Liver (tissue), 8 donors: ENCODE measurements at regions not wholly inside any gene's neighbourhood (a gene's known extent, or its start where the extent isn't known, plus 50 kb on each side); places are given as distances from the start of the nearest gene placed in this dataset.

Experiments used
- DNase-seq: peaks from one replicate; pipeline ENCODE4 v3.0.0-alpha.2; 2017; ENCODE audit warnings: low spot score
- H3K27ac ChIP-seq, 2 donors: one replicate each; pipeline ENCODE4 v1.7.0; 2013; ENCODE audit warnings: inconsistent platforms in 2 of 2, low read length in 2 of 2, control low read depth in 1 of 2, low read depth in 1 of 2, mild to moderate bottlenecking in 1 of 2
- H3K27me3 ChIP-seq, 4 donors: one replicate each; pipeline versions ENCODE4 v1.6.1 to v1.7.0; 2013; ENCODE audit warnings: low read length in 3 of 4, inconsistent platforms in 1 of 4, mild to moderate bottlenecking in 1 of 4, moderate library complexity in 1 of 4; ENCODE audit not compliant: control insufficient read depth in 4 of 4, insufficient read depth in 4 of 4
- H3K36me3 ChIP-seq, 4 donors: one replicate each; pipeline versions ENCODE4 v1.6.1 to v1.7.0; 2013; ENCODE audit warnings: low read length in 3 of 4, mild to moderate bottlenecking in 3 of 4, low read depth in 1 of 4, moderate library complexity in 1 of 4; ENCODE audit not compliant: control insufficient read depth in 4 of 4, insufficient read depth in 3 of 4
- H3K4me1 ChIP-seq, 4 donors: one replicate each; pipeline versions ENCODE4 v1.6.1 to v1.7.0; 2013; ENCODE audit warnings: low read length in 3 of 4, mild to moderate bottlenecking in 3 of 4, moderate library complexity in 1 of 4; ENCODE audit not compliant: control insufficient read depth in 4 of 4, insufficient read depth in 4 of 4
- H3K4me3 ChIP-seq, 3 donors: one replicate each; pipeline versions ENCODE4 v1.6.1 to v1.7.0; 2013; ENCODE audit warnings: low read length in 3 of 3, control low read depth in 1 of 3, low read depth in 1 of 3, mild to moderate bottlenecking in 1 of 3
- H3K9ac ChIP-seq, 2 donors: one replicate each; pipeline ENCODE4 v1.7.0; 2013; ENCODE audit warnings: low read length in 2 of 2, mild to moderate bottlenecking in 2 of 2, moderate library complexity in 2 of 2, control low read depth in 1 of 2, low read depth in 1 of 2
- H3K9me3 ChIP-seq, 4 donors: one replicate each; pipeline versions ENCODE4 v1.6.1 to v1.7.0; 2013; ENCODE audit warnings: low read length in 3 of 4; ENCODE audit not compliant: control insufficient read depth in 4 of 4
- EGR1 ChIP-seq, 2 donors: IDR thresholded peaks; 2 replicates each; pipeline ENCODE4 v1.6.1; 2016 to 2018; ENCODE audit warnings: antibody characterized with exemption in 2 of 2, low read depth in 2 of 2
- FOXA1 ChIP-seq: IDR thresholded peaks from 2 replicates; pipeline ENCODE4 v1.6.1; 2016; ENCODE audit warnings: antibody characterized with exemption
- FOXA2 ChIP-seq: IDR thresholded peaks from 2 replicates; pipeline ENCODE4 v1.6.1; 2016; ENCODE audit warnings: antibody characterized with exemption
- GABPA ChIP-seq, 2 donors: IDR thresholded peaks in 1 of 2; conservative IDR thresholded peaks in 1 of 2; 2 replicates each; pipeline ENCODE4 v1.6.1; 2016; ENCODE audit warnings: antibody characterized with exemption in 2 of 2, mild to moderate bottlenecking in 1 of 2, moderate library complexity in 1 of 2
- HNF4A ChIP-seq, 2 donors: conservative IDR thresholded peaks; 2 replicates each; pipeline ENCODE4 v1.6.1; 2016; ENCODE audit warnings: antibody characterized with exemption in 2 of 2, mild to moderate bottlenecking in 2 of 2
- HNF4G ChIP-seq: IDR thresholded peaks from 2 replicates; pipeline ENCODE4 v1.6.1; 2016; ENCODE audit warnings: antibody characterized with exemption
- JUND ChIP-seq, 2 donors: IDR thresholded peaks; 2 replicates each; pipeline ENCODE4 v1.6.1; 2016; ENCODE audit warnings: antibody characterized with exemption in 2 of 2
- NR2F2 ChIP-seq: IDR thresholded peaks from 2 replicates; pipeline ENCODE4 v1.6.1; 2016; ENCODE audit warnings: antibody characterized with exemption
- RAD21 ChIP-seq, 2 donors: IDR thresholded peaks; 2 replicates each; pipeline ENCODE4 v1.6.1; 2016; ENCODE audit warnings: antibody characterized with exemption in 2 of 2, mild to moderate bottlenecking in 2 of 2
- RXRA ChIP-seq, 2 donors: IDR thresholded peaks; 2 replicates each; pipeline ENCODE4 v1.6.1; 2017 to 2018; ENCODE audit warnings: antibody characterized with exemption in 2 of 2, mild to moderate bottlenecking in 1 of 2
- SP1 ChIP-seq: IDR thresholded peaks from 2 replicates; pipeline ENCODE4 v1.6.1; 2018; ENCODE audit warnings: antibody characterized with exemption, mild to moderate bottlenecking
- TAF1 ChIP-seq: conservative IDR thresholded peaks from 2 replicates; pipeline ENCODE4 v1.6.1; 2016; ENCODE audit warnings: antibody characterized with exemption, mild to moderate bottlenecking
- YY1 ChIP-seq: IDR thresholded peaks from 2 replicates; pipeline ENCODE4 v1.6.1; 2016; ENCODE audit warnings: antibody characterized with exemption, mild to moderate bottlenecking
- WGBS: extraction: QIAGEN DNeasy Blood & Tissue Kit; methylation state at CpG from one replicate; pipeline ENCODE4 v1.1.7; 2013; 5-methylcytosine and 5-hydroxymethylcytosine counted together
- TF ChIP-seq, protein P1 (sequence below): fragments of 150-350 bp; IDR thresholded peaks from 2 replicates; pipeline ENCODE4 v1.5.1; 2017; ENCODE audit warnings: improper control_type of control experiment, low read depth, low read length; ENCODE audit not compliant: missing input control
- TF ChIP-seq, protein P2 (sequence below): IDR thresholded peaks from 2 replicates; pipeline ENCODE4 v1.6.1; 2016; ENCODE audit warnings: antibody characterized with exemption
- TF ChIP-seq, protein P3 (sequence below): IDR thresholded peaks from 2 replicates; pipeline ENCODE4 v1.6.1; 2016; ENCODE audit warnings: antibody characterized with exemption
- TF ChIP-seq, protein P4 (sequence below): IDR thresholded peaks from 2 replicates; pipeline ENCODE4 v1.6.1; 2016; ENCODE audit warnings: antibody characterized with exemption, mild to moderate bottlenecking
- TF ChIP-seq, protein P5 (sequence below): IDR thresholded peaks from 2 replicates; pipeline ENCODE4 v1.6.1; 2016; ENCODE audit warnings: antibody characterized with exemption
- donor health status: healthy.
- donor health status: healthy.
- donor health status: healthy.
- donor health status: healthy.
- donor health status: healthy.

DNA sequence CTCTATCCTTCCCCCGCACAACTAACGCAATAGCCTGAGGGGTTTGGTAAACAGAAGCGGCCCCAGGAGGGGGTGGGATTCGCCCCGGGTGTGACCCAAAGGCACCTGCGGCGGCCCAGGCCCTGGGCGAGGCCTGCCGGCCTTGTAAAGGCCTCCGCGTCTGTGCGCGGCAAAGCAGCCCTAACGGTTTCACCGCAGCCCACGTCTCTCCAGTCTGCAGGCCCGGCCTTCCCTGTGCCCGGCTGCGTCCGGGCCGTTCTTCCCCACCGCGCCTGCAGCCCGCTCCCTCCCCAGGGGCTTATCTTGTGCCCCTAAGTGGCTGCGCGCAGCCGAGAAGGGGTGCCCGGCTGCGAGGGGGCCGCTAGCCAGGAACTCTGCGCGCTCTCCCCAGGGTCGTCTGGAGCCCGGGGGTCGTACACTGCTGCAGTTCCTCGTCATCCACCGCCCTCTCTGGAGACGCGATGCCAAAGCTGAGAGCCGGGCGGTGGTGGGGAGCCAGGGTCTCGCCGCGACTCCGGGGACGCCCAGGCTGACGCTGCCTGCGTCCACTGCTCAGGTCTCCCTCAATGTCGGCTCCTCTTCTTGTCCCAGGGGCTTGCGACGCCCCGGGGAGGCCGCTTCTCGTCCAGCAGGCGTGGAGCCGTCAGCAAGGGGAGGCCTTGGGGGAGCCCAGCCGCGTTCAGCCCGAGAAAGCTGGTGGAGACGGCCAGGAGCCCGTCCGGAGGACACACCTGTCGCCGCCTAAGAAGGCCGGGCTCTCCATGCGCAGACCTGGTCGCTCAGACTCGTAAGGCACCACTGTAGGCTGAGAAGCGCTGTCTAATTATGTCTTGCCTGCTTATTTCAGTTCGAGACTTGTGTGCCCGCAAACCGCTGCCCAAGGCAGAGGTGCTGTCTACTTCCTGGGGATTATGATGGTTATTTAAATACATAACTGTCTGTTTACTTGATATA lies 132.3 kb downstream of the SPAG6 start:
- WGBS = 40% methylated on average over 72 of the region's 72 CpGs
- Histone ChIP-seq H3K9me3 (peaks cover 0 to 8% (median under 1%) of the 10 kb centered on the region in 4 donors), H3K27ac (no peak overlapping the region), H3K4me3 (peak overlapping the region in 1 of 3 donors; percentile 48), H3K27me3 (peaks cover 6 to 32% (median 15%) of the 10 kb centered on the region in 4 donors), H3K36me3 (no peaks in the 10 kb centered on the region), H3K9ac (no peak overlapping the region), H3K4me1 (peaks cover 0 to 20% (median 12%) of the 10 kb centered on the region in 4 donors)
- no peak for TF ChIP-seq RAD21 (IDR thresholded peaks at IDR 0.05)
- no peak for TF ChIP-seq YY1
- TF ChIP-seq EGR1 (IDR thresholded peaks at IDR 0.05; ENCODE audit: low read depth in 2 of 2) = no peak
- TF ChIP-seq HNF4A (conservative IDR thresholded peaks at IDR 0.05) = no peak
- DNase-seq = no peak

DNA sequence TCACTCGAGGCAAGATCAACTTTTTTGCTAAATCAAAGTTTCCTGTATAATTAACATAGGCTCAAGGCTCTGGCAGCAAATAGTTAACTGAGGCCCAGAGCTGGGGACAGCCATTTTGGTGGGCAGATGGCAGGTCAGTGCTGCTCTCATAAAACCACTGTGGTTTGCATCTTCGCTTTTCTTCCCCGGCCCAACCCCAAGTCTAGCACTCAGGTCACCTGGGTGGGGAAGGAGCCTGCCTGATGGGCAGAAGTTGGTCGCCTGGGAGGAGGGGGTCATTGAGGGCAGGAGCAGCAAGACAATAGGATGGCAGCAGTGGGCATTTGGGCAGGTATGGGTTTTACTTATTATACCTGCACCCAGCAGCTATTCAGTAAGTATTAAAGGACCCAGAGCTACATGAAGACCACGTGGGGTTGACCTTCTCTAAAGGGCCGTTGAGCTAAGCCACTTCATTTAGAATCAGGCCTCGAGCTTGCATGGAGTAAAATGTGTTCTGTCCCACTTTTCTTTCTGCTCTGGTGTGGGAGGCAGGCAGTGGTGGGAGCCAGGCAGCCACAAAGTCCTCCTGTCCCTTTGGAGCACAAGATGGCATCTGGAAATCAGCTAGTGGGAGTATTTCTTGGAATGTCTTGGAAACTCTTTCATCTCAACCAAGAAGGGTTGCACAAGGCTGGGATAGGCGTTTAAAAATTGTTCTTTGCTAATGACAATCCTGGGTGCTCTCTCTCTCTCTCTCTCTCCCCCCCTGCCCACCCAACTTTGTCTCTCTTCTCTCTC lies 133.4 kb downstream of the SPAG6 start:
- Histone ChIP-seq H3K9ac (no peak overlapping the region), H3K4me1 (peaks cover 0 to 20% (median 12%) of the 10 kb centered on the region in 4 donors), H3K27ac (no peak overlapping the region), H3K4me3 (no peak overlapping the region), H3K27me3 (peaks cover 6 to 25% (median 15%) of the 10 kb centered on the region in 4 donors), H3K9me3 (peaks cover 0 to 8% (median under 1%) of the 10 kb centered on the region in 4 donors), H3K36me3 (no peaks in the 10 kb centered on the region)
- DNase-seq = no peak
- TF ChIP-seq JUND (IDR thresholded peaks at IDR 0.05) (no peak), RXRA (IDR thresholded peaks at IDR 0.05) (no peak), HNF4G (no peak), FOXA2 (no peak), RAD21 (IDR thresholded peaks at IDR 0.05) (no peak), YY1 (no peak), FOXA1 (no peak), SP1 (no peak), EGR1 (IDR thresholded peaks at IDR 0.05; ENCODE audit: low read depth in 2 of 2) (no peak), GABPA (IDR thresholded peaks at IDR 0.05 in 1 of 2, conservative IDR thresholded peaks at IDR 0.05 in 1 of 2) (no peak), NR2F2 (no peak), TAF1 (no peak), HNF4A (conservative IDR thresholded peaks at IDR 0.05) (no peak)
- TF ChIP-seq, protein P1, sequence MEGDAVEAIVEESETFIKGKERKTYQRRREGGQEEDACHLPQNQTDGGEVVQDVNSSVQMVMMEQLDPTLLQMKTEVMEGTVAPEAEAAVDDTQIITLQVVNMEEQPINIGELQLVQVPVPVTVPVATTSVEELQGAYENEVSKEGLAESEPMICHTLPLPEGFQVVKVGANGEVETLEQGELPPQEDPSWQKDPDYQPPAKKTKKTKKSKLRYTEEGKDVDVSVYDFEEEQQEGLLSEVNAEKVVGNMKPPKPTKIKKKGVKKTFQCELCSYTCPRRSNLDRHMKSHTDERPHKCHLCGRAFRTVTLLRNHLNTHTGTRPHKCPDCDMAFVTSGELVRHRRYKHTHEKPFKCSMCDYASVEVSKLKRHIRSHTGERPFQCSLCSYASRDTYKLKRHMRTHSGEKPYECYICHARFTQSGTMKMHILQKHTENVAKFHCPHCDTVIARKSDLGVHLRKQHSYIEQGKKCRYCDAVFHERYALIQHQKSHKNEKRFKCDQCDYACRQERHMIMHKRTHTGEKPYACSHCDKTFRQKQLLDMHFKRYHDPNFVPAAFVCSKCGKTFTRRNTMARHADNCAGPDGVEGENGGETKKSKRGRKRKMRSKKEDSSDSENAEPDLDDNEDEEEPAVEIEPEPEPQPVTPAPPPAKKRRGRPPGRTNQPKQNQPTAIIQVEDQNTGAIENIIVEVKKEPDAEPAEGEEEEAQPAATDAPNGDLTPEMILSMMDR = no peak
- TF ChIP-seq, protein P2, sequence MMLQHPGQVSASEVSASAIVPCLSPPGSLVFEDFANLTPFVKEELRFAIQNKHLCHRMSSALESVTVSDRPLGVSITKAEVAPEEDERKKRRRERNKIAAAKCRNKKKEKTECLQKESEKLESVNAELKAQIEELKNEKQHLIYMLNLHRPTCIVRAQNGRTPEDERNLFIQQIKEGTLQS = no peak
- TF ChIP-seq, protein P3, sequence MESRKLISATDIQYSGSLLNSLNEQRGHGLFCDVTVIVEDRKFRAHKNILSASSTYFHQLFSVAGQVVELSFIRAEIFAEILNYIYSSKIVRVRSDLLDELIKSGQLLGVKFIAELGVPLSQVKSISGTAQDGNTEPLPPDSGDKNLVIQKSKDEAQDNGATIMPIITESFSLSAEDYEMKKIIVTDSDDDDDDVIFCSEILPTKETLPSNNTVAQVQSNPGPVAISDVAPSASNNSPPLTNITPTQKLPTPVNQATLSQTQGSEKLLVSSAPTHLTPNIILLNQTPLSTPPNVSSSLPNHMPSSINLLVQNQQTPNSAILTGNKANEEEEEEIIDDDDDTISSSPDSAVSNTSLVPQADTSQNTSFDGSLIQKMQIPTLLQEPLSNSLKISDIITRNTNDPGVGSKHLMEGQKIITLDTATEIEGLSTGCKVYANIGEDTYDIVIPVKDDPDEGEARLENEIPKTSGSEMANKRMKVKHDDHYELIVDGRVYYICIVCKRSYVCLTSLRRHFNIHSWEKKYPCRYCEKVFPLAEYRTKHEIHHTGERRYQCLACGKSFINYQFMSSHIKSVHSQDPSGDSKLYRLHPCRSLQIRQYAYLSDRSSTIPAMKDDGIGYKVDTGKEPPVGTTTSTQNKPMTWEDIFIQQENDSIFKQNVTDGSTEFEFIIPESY = no peak
- TF ChIP-seq, protein P4, sequence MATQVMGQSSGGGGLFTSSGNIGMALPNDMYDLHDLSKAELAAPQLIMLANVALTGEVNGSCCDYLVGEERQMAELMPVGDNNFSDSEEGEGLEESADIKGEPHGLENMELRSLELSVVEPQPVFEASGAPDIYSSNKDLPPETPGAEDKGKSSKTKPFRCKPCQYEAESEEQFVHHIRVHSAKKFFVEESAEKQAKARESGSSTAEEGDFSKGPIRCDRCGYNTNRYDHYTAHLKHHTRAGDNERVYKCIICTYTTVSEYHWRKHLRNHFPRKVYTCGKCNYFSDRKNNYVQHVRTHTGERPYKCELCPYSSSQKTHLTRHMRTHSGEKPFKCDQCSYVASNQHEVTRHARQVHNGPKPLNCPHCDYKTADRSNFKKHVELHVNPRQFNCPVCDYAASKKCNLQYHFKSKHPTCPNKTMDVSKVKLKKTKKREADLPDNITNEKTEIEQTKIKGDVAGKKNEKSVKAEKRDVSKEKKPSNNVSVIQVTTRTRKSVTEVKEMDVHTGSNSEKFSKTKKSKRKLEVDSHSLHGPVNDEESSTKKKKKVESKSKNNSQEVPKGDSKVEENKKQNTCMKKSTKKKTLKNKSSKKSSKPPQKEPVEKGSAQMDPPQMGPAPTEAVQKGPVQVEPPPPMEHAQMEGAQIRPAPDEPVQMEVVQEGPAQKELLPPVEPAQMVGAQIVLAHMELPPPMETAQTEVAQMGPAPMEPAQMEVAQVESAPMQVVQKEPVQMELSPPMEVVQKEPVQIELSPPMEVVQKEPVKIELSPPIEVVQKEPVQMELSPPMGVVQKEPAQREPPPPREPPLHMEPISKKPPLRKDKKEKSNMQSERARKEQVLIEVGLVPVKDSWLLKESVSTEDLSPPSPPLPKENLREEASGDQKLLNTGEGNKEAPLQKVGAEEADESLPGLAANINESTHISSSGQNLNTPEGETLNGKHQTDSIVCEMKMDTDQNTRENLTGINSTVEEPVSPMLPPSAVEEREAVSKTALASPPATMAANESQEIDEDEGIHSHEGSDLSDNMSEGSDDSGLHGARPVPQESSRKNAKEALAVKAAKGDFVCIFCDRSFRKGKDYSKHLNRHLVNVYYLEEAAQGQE = no peak
- TF ChIP-seq, protein P5, sequence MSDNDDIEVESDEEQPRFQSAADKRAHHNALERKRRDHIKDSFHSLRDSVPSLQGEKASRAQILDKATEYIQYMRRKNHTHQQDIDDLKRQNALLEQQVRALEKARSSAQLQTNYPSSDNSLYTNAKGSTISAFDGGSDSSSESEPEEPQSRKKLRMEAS = no peak
- WGBS = 89% methylated on average over 8 of the region's 8 CpGs
